NCI-H2227 treated with DMSO at 0.1 percent for 48 hours (cell line): ENCODE measurements at regions not wholly inside any gene's neighbourhood (a gene's known extent, or its start where the extent isn't known, plus 50 kb on each side); places are given as distances from the start of the nearest gene placed in this dataset.
"Not testable (repeated sequence)": the region's sequence is repeated elsewhere in the genome, so short reads cannot be mapped to it uniquely, and the experiment has no call there.

ENCODE experiments used
- DNase-seq: peaks from one replicate; lab custom pipeline; 2025; lab: John Stamatoyannopoulos, UW

DNA sequence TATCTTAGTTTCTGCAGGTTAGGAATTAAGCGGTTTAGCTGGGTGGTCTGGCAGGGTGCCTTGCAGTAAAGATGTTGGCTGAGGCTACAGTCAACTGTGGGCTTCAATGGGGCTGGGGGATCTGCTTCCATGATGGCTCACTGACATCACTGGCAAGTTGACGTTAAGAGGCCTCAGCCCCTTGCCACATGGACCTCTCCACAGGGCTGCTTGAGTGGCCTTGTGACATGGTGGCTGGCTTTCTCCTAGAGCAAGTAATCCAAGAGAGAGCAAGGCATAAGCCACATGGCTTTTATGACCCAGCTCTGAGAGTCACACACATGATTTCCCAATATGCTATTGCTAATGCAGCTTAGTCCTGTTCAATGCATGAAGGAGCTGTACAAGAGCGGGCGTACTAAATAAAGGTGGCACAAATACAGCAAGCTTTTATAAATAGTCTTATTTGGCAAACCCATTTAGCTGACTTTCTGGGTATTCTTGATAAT, 109.1 kb downstream of the SEPTIN7 start:
- DNase-seq: no peak

- DNase-seq: not testable (repeated sequence)
These were observed 109.8 kb downstream of the SEPTIN7 start for GRCh38 chr7:35910621-35911020.

GRCh38 chr7:35913350-35913749, 112.5 kb downstream of the SEPTIN7 start:
- DNase-seq: not testable (repeated sequence)

GRCh38 chr7:35914214-35914613, 113.4 kb downstream of the SEPTIN7 start:
- DNase-seq: not testable (repeated sequence)

GRCh38 chr7:35915247-35915955, 114.5 kb downstream of the SEPTIN7 start:
- not testable (repeated sequence) for DNase-seq

GRCh38 chr7:35918217-35918616, 117.4 kb downstream of the SEPTIN7 start:
- not testable (repeated sequence) for DNase-seq

- DNase-seq: not testable (repeated sequence)
These were observed 118.8 kb downstream of the SEPTIN7 start for GRCh38 chr7:35919607-35920006.

DNA sequence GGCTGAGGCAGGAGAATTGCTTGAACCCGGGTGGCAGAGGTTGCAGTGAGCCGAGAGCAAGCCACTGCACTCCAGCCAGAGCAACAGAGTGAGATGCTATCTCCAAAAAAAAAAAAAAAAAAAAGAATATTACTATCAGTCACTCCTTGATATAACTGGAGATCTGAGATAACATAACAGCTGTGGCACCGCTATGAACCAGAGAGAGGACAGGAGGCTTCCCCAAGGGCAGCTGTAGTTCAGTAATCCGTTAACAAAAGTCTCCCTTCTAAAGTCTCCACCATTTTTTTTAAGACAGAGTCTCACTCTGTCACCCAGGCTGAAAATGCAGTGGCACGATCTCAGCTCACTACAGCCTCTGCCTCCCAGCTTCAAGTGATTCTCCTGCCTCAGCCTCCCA, 120.5 kb downstream of the SEPTIN7 start:
- not testable (repeated sequence) for DNase-seq

DNA sequence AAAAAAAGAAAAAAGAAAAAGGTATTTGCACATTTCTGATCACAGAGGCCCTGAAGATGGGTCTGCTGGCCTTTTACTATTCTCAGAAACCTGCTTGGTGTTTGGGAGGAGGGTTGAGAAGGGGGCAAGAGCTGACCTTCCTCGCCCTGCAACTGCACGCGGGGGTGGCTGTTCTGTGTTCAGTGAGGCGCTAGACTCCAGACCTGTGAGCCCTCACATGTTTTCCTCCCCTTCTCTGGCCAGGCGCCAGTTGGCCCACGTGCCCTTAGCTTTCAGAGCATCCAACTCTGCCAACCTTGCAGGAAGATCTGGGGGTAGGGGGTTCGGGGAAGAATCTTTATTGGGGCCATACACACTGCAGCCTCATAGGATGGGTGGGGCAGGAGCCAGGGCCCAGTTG, 123.8 kb downstream of the SEPTIN7 start:
- DNase-seq: not testable (repeated sequence)

DNA sequence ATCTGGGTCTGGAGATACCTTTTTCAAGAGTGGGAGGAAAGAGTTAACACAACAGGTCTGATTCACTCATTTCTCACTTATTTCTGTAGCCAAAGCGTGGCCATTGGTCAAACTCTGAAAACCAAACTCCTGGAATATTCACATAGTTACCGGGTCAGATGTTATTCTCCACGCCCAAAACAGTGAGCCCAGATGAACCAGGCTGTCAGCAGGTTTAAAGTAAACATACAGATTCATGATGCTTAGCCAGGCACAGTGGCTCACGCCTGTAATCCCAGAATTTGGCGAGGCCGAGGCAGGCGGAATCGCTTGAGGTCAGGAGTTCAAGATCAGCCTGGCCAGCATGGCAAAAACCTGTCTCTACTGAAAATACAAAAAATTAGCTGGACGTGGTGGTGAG, 126.1 kb downstream of the SEPTIN7 start:
- DNase-seq: not testable (repeated sequence)

DNA sequence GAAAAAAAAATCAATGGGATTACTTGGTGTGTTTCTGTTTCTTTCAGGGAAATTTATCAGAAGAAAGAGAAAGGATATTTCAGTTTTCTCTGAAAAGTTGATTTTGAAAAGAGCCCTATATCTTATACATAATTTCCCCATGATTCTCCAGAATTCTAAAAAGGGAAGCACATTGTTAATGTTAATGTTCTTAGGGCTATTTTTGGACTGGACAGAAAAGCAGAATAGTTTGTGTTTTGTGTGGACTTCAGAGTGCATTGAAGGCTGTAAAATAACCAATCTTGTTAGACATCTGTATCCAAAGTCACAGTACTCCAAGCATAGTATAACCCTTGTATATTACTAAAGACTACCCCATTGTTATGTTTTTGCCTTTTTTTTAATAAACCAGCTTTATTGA, 130.3 kb downstream of the SEPTIN7 start:
- DNase-seq: not testable (repeated sequence)

DNA sequence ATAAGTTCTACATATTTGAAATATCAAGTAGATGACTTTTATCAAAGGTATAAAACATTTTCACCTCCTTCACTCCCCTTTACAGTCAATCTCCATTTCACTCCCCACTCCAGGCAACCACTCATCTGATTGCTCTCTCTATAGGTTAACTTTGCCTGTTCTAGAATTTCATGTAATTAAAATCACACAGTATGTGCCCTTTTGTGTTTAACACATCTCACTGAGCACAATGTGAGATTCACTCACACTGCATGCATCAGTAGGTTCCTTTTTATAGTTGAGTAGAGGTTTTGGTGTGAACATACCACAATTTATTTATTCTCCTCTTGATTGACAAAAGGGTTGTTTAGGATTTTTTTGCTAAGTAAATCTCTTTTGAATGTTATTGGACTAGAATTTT, 130.7 kb downstream of the SEPTIN7 start:
- not testable (repeated sequence) for DNase-seq

DNA sequence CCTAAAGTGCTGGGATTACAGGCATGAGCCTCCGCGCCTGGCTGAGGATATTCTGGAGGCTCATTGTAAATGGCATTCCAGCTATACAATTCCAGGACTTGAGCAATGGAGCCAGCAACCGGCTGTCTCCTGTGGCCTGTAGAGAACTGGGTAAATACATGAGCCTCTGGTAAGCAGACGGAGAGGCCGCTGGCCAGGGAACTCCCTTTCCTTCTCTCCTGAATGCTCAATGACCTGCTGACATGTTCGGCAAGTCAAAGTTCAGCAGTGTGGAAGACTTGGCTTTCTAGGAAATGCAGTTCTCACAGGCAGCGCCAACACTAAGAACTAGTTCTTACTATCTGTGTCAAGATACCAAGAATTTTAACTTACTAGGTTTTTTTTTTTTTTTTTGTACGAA, 139.8 kb downstream of the SEPTIN7 start:
- DNase-seq: not testable (repeated sequence)

- DNase-seq: not testable (repeated sequence)
These were observed 144.8 kb downstream of the SEPTIN7 start for GRCh38 chr7:35945621-35946020.

- not testable (repeated sequence) for DNase-seq
These were observed 154.9 kb downstream of the SEPTIN7 start for GRCh38 chr7:35955735-35956134.

DNA sequence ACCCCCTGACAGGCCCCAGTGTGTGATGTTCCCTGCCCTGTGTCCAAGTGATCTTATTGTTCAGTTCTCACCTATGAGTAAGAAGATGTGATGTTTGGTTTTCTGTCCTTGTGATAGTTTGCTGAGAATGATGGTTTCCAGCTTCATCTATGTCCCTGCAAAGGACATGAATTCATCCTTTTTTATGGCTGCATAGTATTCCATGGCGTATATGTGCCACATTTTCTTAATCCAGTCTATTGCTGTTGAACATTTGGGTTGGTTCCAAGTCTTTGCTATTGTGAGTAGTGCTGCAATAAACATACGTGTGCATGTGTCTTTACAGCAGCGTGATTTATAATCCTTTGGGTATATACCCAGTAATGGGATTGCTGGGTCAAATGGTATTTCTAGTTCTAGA, 156.1 kb downstream of the SEPTIN7 start:
- DNase-seq: not testable (repeated sequence)

- DNase-seq: not testable (repeated sequence)
These were observed 160.4 kb downstream of the SEPTIN7 start for GRCh38 chr7:35961260-35961659.

DNA sequence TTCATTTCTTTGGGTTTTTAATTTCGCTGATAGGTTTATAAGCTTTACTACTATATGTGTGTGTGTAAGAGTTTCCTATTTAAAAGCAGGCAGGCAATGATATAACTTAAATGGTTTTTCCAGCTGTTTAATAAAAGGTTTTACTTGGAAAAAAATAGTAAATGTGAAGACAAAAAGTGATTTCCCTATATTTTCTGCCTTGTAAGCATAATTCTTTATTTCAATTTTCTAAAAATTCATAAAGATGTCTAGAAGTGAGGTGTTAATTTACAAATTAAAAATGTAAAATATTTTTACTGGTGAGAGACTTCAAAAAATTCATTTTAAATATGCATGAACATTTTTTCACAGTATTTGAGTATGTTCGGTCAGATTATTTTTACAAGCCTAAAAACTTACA, 161.8 kb downstream of the SEPTIN7 start:
- DNase-seq: not testable (repeated sequence)

GRCh38 chr7:35967366-35968139, 166.7 kb downstream of the SEPTIN7 start:
- DNase-seq: no peak

- no peak for DNase-seq
These were observed 167.5 kb downstream of the SEPTIN7 start for GRCh38 chr7:35968140-35968940.

GRCh38 chr7:35969066-35969465, 168.2 kb downstream of the SEPTIN7 start:
- DNase-seq: no peak

GRCh38 chr7:35970458-35970857, 169.6 kb downstream of the SEPTIN7 start:
- DNase-seq: no peak
